ENCODE measurements at regions not wholly inside any gene's neighbourhood (a gene's known extent, or its start where the extent isn't known, plus 50 kb on each side); places are given as distances from the start of the nearest gene placed in this dataset.

DNA sequence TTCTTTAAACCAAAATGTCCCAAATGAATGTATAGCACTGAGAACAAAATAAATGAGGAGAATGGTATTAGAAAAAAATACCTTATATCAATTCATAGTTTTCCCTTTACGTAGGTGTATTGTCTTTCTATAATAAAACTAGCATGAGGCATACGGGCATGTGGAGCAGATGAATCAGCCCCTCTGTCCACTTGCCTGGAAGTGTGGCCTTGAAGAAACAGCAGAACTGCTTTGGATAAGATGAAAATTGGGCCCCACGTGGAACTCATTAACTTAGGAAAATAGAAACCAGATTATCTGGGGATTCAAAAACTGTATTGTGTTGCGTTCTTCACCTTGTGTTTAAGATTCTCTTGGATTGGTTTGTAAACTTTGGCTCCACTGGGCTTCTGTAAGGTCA lies 356.8 kb upstream of the B3GALT2 start:
- Histone ChIP-seq H3K27ac (ENCODE audit: low read length) (no peak overlapping the region), H3K36me3 (ENCODE audit: control insufficient read depth, insufficient read depth, low read length) (no peaks in the 10 kb centered on the region), H3K4me3 (ENCODE audit: low read length) (no peak overlapping the region), H3K9me3 (ENCODE audit: control insufficient read depth, insufficient read depth, low read length) (no peaks in the 10 kb centered on the region), H3K27me3 (ENCODE audit: control insufficient read depth, insufficient read depth, low read length) (no peaks in the 10 kb centered on the region), H3K4me1 (ENCODE audit: control insufficient read depth, insufficient read depth, low read length) (peaks cover 9% of the 10 kb centered on the region)
- TF ChIP-seq, protein P1, sequence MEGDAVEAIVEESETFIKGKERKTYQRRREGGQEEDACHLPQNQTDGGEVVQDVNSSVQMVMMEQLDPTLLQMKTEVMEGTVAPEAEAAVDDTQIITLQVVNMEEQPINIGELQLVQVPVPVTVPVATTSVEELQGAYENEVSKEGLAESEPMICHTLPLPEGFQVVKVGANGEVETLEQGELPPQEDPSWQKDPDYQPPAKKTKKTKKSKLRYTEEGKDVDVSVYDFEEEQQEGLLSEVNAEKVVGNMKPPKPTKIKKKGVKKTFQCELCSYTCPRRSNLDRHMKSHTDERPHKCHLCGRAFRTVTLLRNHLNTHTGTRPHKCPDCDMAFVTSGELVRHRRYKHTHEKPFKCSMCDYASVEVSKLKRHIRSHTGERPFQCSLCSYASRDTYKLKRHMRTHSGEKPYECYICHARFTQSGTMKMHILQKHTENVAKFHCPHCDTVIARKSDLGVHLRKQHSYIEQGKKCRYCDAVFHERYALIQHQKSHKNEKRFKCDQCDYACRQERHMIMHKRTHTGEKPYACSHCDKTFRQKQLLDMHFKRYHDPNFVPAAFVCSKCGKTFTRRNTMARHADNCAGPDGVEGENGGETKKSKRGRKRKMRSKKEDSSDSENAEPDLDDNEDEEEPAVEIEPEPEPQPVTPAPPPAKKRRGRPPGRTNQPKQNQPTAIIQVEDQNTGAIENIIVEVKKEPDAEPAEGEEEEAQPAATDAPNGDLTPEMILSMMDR (IDR thresholded peaks at IDR 0.05), result no peak
- 99% methylated on average over 4 of the region's 4 CpGs for WGBS (ENCODE audit: insufficient coverage)
- no peaks in the 10 kb centered on the region for H3K27me3 Mint-ChIP-seq (ENCODE audit: low read depth in 2 of 2)
- no peak for DNase-seq
- no peaks in the 10 kb centered on the region for H3K9me3 Mint-ChIP-seq
- H3K27ac Mint-ChIP-seq, result no peak overlapping the region
- ATAC-seq, result no peak
- H3K36me3 Mint-ChIP-seq, result no peaks in the 10 kb centered on the region
- peaks cover 15 to 22% of the 10 kb centered on the region in 2 donors for H3K4me1 Mint-ChIP-seq
- intact Hi-C loops (cut with micrococcal nuclease), result no loop called here
- no peak overlapping the region for H3K4me3 Mint-ChIP-seq

DNA sequence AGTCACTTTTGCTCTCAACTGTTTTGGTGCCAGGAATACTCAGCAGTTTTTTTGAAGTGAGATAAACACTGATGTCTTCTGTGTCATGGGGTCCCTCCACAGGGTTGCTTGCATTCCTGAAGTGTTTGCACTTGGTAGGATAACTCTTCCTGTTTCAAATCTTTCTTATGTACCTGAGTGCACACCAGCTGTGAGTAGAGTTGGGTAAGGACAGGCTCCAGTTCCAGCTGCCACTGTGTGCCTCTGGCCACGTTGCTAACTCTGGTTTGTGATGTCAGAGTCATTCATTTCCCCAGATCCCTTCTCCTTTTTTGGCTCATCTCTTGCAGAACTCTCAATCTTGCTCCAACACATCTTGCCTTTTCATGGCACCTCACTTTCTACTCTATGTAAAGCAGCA lies 356.3 kb upstream of the B3GALT2 start:
- Mint-ChIP-seq H3K27me3 (ENCODE audit: low read depth in 2 of 2) (no peaks in the 10 kb centered on the region), H3K4me1 (peaks cover 15 to 22% of the 10 kb centered on the region in 2 donors), H3K4me3 (no peak overlapping the region), H3K27ac (peak overlapping the region in 1 of 2 donors; percentile 27), H3K9me3 (no peaks in the 10 kb centered on the region), H3K36me3 (no peaks in the 10 kb centered on the region)
- 26% methylated on average over 1 of the region's 1 CpG for WGBS (ENCODE audit: insufficient coverage)
- H3K4me1 ChIP-seq (ENCODE audit: control insufficient read depth, insufficient read depth, low read length), result peaks cover 9% of the 10 kb centered on the region
- H3K27me3 ChIP-seq (ENCODE audit: control insufficient read depth, insufficient read depth, low read length), result no peaks in the 10 kb centered on the region
- intact Hi-C loops (cut with micrococcal nuclease), result no loop called here
- TF ChIP-seq, protein P1 (IDR thresholded peaks at IDR 0.05), result no peak
- ATAC-seq, result no peak
- no peaks in the 10 kb centered on the region for H3K36me3 ChIP-seq (ENCODE audit: control insufficient read depth, insufficient read depth, low read length)
- DNase-seq, result no peak
- H3K4me3 ChIP-seq (ENCODE audit: low read length), result no peak overlapping the region
- H3K9me3 ChIP-seq (ENCODE audit: control insufficient read depth, insufficient read depth, low read length), result no peaks in the 10 kb centered on the region
- H3K27ac ChIP-seq (ENCODE audit: low read length), result no peak overlapping the region

GRCh38 chr1:193540511-193540910 lies 354.1 kb upstream of the B3GALT2 start:
- Mint-ChIP-seq H3K4me1 (peaks cover 15 to 22% of the 10 kb centered on the region in 2 donors), H3K36me3 (no peaks in the 10 kb centered on the region), H3K27me3 (ENCODE audit: low read depth in 2 of 2) (no peaks in the 10 kb centered on the region), H3K27ac (peak overlapping the region; percentile 62 to 85), H3K9me3 (no peaks in the 10 kb centered on the region), H3K4me3 (peak overlapping the region; percentile 70)
- ATAC-seq (peak; percentile 19 to 35 (median 27)), DNase-seq (peak in 1 of 2 donors; percentile 36)
- Histone ChIP-seq H3K27me3 (ENCODE audit: control insufficient read depth, insufficient read depth, low read length) (no peaks in the 10 kb centered on the region), H3K4me3 (ENCODE audit: low read length) (no peak overlapping the region), H3K36me3 (ENCODE audit: control insufficient read depth, insufficient read depth, low read length) (no peaks in the 10 kb centered on the region), H3K27ac (ENCODE audit: low read length) (peak overlapping the region; percentile 79), H3K9me3 (ENCODE audit: control insufficient read depth, insufficient read depth, low read length) (no peaks in the 10 kb centered on the region), H3K4me1 (ENCODE audit: control insufficient read depth, insufficient read depth, low read length) (peaks cover 9% of the 10 kb centered on the region)
- intact Hi-C loops (cut with micrococcal nuclease), result no loop called here
- TF ChIP-seq, protein P1 (IDR thresholded peaks at IDR 0.05), result no peak

DNA sequence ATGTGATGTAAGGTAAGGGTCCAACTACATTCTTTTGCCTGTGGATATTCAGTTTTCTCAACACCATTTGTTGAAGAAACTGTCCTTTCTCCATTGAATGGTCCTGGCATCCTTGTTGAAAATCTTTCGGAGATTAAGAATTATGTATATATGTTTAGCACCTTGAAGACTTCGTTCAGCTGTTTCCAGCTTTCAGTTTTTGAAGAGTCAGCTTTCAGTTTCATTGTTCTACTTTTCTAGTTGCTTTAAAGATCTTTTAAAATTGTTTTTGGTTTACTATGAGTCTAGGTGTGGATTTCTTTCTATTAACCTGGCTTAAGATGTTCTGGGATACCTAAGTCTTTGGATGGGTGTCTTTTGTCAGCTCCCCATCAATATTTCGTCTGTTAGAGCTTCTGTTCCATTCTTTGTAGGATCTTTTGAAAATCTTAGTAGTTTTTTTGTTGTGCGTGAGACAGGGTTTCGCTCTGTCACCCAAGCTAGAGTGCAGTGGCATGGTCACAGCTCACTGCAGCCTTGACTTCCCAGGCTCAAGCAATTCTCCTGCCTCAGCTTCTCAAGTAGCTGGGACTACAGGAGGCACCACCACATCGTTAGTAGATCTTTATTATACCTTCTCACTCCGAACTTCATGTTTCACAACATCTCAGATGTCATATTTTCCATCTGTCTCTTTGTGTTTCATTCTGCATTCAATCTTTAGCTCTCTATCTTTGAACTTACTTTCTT lies 353.5 kb upstream of the B3GALT2 start:
- Histone ChIP-seq H3K36me3 (ENCODE audit: control insufficient read depth, insufficient read depth, low read length) (no peaks in the 10 kb centered on the region), H3K4me3 (ENCODE audit: low read length) (peak overlapping the region; percentile 27), H3K27ac (ENCODE audit: low read length) (peak overlapping the region; percentile 79), H3K4me1 (ENCODE audit: control insufficient read depth, insufficient read depth, low read length) (peaks cover 9% of the 10 kb centered on the region), H3K9me3 (ENCODE audit: control insufficient read depth, insufficient read depth, low read length) (no peaks in the 10 kb centered on the region), H3K27me3 (ENCODE audit: control insufficient read depth, insufficient read depth, low read length) (no peaks in the 10 kb centered on the region)
- Mint-ChIP-seq H3K9me3 (no peaks in the 10 kb centered on the region), H3K4me3 (peak overlapping the region; percentile 70), H3K36me3 (no peaks in the 10 kb centered on the region), H3K4me1 (peaks cover 15 to 22% of the 10 kb centered on the region in 2 donors), H3K27me3 (ENCODE audit: low read depth in 2 of 2) (no peaks in the 10 kb centered on the region), H3K27ac (peak overlapping the region; percentile 62 to 85)
- TF ChIP-seq, protein P1 (IDR thresholded peaks at IDR 0.05), result no peak
- 24% methylated on average over 7 of the region's 7 CpGs for WGBS (ENCODE audit: insufficient coverage)
- intact Hi-C loops (cut with micrococcal nuclease), result no loop called here
- peak in 1 of 2 donors; percentile 52 for DNase-seq
- peak; percentile 59 to 63 (median 61) for ATAC-seq

All from natural killer cell (primary cell).